ENCODE measurements at regions not wholly inside any gene's neighbourhood (a gene's known extent, or its start where the extent isn't known, plus 50 kb on each side); places are given as distances from the start of the nearest gene placed in this dataset.

DNA sequence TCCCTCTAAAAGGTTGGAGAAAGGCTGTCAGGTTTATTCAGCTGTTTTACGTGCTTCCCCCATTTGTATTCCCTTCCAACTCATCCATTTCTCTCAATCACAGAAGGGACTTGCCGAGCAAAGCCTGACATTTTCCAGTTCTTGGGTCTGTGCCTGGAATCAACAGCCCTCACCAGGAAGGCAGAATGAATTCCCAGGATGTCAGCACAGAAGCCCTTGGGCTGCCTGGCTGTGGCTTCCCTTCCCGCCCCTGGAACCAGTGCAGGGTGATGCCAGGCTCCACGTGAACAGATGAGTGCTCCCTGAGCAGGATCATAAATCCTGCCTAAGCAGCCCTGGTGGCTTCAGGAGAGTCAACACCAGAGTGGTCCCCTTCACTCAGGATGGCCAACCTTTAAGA, 86.1 kb upstream of the CD83 start:
- DNase-seq: peak in 2 of 56 donors; percentile 4 to 12

GRCh38 chr6:14035071-14035847, 82.3 kb upstream of the CD83 start:
- DNase-seq: no peak

DNA sequence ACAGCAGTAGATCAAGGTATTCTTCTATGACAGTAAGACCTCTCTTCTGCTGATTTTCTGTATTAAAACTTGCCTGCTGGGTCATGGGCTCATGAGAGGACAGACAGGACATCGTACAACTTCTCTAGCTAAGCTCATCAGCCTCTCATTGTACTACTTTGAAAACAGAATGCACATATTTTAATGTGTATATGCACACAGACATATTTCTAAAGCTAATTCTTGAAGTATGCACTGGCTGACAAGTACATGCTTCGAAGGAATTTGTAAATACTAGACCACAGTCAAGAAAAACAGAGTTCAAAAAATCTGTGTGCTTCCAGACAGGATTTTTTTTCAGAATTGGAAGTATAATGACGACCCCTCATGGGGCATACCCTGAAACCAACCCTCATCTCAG, 81.7 kb upstream of the CD83 start:
- no peak for DNase-seq

DNA sequence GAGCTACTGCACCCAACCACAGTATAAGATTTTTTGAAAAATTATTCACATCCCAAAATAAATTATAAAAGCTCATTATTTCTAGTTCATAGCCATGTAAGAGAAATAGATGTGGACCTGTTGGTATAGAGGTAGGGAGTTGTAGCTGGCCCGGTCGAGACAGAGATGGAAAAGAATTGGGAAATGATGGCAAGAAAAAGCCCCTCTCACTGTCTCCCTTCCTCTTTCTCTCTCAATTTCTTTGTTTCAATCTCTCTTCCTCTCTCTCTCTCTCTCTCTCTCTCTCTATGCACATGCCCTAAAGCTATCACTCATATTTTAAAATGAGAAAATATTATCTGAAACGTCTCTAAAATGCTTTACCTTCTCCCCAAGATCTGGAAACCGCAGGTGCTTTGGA, 80.7 kb upstream of the CD83 start:
- DNase-seq: no peak

- DNase-seq: no peak
Observed at GRCh38 chr6:14037402-14038277, 79.9 kb upstream of the CD83 start.

GRCh38 chr6:14038467-14039437, 78.8 kb upstream of the CD83 start:
- DNase-seq: no peak

GRCh38 chr6:14040042-14040441, 77.5 kb upstream of the CD83 start:
- DNase-seq: no peak

GRCh38 chr6:14046476-14047068, 71.0 kb upstream of the CD83 start:
- DNase-seq: peak in 2 of 56 donors; percentile 1 to 9

GRCh38 chr6:14047151-14047740, 70.3 kb upstream of the CD83 start:
- no peak for DNase-seq

- DNase-seq: no peak
Observed at GRCh38 chr6:14048837-14049236, 68.7 kb upstream of the CD83 start.

GRCh38 chr6:14051355-14051754, 66.2 kb upstream of the CD83 start:
- no peak for DNase-seq

DNA sequence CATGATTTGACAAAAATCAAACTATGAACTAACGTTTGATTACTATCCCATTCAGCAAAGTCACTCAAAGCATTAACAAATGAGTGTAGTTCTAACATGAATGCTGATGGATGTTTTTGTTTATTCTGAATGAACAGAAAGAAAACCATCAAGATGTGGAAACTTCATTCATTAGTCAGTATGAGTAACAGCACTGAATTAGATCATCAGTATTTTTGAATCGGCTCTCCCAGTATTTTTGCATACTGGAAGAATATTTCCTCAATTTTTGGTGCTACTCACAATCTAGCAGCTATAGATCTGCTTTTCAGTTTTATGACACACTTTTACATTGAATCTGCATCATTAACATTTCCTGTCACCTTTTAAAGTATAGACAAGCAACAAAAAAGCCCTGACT, 63.8 kb upstream of the CD83 start:
- DNase-seq: no peak

DNA sequence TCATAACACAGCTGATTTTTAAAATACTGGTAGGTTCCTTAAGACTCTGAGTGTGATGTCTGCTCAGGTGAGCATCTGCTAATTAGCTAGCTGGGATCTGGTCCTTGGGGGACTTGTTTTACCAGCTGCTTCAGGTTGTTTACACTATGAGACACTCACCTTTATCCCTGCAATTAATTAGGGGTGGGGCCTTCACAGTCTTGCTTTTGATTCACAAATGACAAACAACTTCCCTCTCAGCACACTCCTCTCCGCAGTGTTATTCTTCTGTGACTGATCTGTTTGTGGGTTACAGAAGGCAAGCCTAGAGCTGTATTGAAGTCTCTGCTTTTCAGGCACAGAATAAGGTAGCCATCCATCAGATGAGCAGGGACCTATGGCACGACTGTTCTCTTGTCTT, 62.0 kb upstream of the CD83 start:
- no peak for DNase-seq

- no peak for DNase-seq
Observed at GRCh38 chr6:14058029-14058695, 59.4 kb upstream of the CD83 start.

GRCh38 chr6:14058735-14059134, 58.8 kb upstream of the CD83 start:
- no peak for DNase-seq

GRCh38 chr6:14059791-14060436, 57.7 kb upstream of the CD83 start:
- DNase-seq: peak in 2 of 56 donors; percentile 23 to 71

DNA sequence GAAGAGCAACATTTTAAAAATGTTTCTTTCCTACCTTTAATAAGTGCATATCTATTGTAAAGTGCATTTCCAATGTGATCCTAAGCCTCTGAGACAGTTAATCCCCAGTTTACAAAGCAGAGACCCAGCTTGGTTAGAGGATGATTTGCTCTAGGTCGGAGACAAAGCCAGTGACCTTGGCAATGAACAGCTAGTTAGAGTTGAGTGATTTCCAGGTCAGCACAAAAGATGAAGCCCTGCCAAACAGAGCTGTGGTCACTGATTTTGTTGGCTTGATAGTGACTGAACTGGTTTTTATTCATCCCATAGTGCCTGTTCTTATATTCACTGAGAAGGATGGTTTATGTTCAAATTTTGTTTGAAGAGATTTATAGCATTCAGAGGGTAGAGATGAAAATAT, 56.6 kb upstream of the CD83 start:
- DNase-seq: no peak

DNA sequence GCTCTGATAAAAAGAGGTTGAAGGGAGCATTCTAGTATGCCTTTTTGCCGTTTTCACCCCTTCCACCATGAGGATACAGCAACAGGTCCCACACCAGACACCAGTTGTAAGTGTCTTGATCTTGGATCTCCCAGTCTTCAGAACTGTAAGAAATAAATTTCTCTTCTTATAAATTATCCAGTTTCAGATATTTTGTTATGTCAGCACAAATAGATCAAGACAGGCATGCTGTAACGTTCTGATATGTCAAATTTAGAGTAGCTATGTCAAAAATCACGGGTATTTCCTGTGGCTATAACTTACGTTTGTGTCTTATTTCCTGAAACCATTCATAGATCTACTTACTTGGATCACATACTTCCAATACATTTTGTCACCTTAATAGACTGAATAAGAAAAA, 55.9 kb upstream of the CD83 start:
- no peak for DNase-seq

- DNase-seq: no peak
Observed at GRCh38 chr6:14062345-14063029, 55.1 kb upstream of the CD83 start.
